ENCODE measurements at regions not wholly inside any gene's neighbourhood (a gene's known extent, or its start where the extent isn't known, plus 50 kb on each side); places are given as distances from the start of the nearest gene placed in this dataset.

DNA sequence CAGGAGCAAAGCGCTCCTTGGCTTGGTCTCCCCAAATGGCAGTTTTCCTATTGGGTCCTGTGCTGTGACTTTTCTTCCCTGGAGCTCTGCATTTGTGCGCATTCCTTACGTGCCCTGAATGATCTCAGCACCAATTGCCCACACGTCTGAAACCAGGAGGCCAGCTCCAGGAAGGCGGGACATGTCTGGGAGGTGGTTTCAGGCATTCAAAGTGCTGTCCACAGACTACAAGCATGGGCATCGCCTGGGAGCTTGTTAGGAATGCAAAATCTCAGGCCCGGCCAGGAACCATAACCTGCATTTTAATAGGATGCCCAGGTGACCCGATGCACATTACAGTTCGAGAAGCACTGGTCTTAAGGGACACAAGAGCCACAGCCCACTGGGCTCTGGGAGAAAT lies 239.6 kb downstream of the ANKRD60 start:
- H3K27ac ChIP-seq (ENCODE audit: low read length), result no peak overlapping the region

GRCh38 chr20:57988422-57988821 lies 240.0 kb downstream of the ANKRD60 start:
- H4K20me1 ChIP-seq (ENCODE audit: insufficient read depth, low read length), result no peaks in the 10 kb centered on the region
- H3K9ac ChIP-seq (ENCODE audit: low read length), result no peak overlapping the region
- TF ChIP-seq EZH2phosphoT487 (IDR thresholded peaks at IDR 0.05; ENCODE audit: low read depth) (no peak), CTCF (IDR thresholded peaks at IDR 0.05; ENCODE audit: low read depth, low read length) (no peak)
- H3K27ac ChIP-seq (ENCODE audit: low read length), result no peak overlapping the region
- no peak overlapping the region for H2AFZ ChIP-seq (ENCODE audit: low read depth, low read length)
- H3K4me3 ChIP-seq (ENCODE audit: low read length), result no peak overlapping the region
- H3K79me2 ChIP-seq (ENCODE audit: low read length), result no peaks in the 10 kb centered on the region
- peaks cover 81% of the 10 kb centered on the region for H3K27me3 ChIP-seq (ENCODE audit: low read depth, low read length)
- H3K36me3 ChIP-seq (replicated peaks; ENCODE audit: low read depth, low read length), result no peaks in the 10 kb centered on the region
- no peak overlapping the region for H3K4me2 ChIP-seq (ENCODE audit: low read length)
- H3K9me3 ChIP-seq (ENCODE audit: insufficient read depth, low read length), result no peaks in the 10 kb centered on the region
- no peaks in the 10 kb centered on the region for H3K4me1 ChIP-seq (ENCODE audit: low read length)

More for the DNA sequence above, 239.6 kb downstream of the ANKRD60 start:
- Histone ChIP-seq H3K9ac (ENCODE audit: low read length) (no peak overlapping the region), H3K4me1 (ENCODE audit: low read length) (no peaks in the 10 kb centered on the region), H3K4me3 (ENCODE audit: low read length) (no peak overlapping the region), H3K9me3 (ENCODE audit: insufficient read depth, low read length) (no peaks in the 10 kb centered on the region), H3K79me2 (ENCODE audit: low read length) (no peaks in the 10 kb centered on the region), H3K4me2 (ENCODE audit: low read length) (no peak overlapping the region), H3K27me3 (ENCODE audit: low read depth, low read length) (peaks cover 84% of the 10 kb centered on the region), H4K20me1 (ENCODE audit: insufficient read depth, low read length) (no peaks in the 10 kb centered on the region), H3K36me3 (replicated peaks; ENCODE audit: low read depth, low read length) (no peaks in the 10 kb centered on the region), H2AFZ (ENCODE audit: low read depth, low read length) (no peak overlapping the region)
- TF ChIP-seq CTCF (IDR thresholded peaks at IDR 0.05; ENCODE audit: low read depth, low read length) (no peak), EZH2phosphoT487 (IDR thresholded peaks at IDR 0.05; ENCODE audit: low read depth) (no peak)

DNA sequence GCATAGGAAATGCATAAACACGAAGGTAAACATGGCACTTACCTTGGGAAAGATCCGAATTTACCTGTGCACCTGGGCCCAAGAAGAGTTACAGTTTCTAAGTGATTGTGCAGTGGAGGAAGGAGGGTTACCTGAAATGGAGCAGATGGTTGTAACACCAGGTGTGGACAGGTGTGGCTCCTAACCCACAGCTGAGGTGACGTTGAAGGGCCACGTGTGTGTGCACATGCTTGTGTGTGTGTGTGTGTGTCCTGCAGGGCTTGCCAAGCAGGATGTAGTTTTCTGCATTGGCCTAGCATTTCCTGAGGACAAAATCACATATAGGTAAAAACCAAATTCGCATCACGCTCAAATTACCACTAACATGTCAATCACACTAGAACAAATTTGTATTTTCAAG lies 240.8 kb downstream of the ANKRD60 start:
- no peak overlapping the region for H3K4me3 ChIP-seq (ENCODE audit: low read length)
- no peak for TF ChIP-seq EZH2phosphoT487 (IDR thresholded peaks at IDR 0.05; ENCODE audit: low read depth)
- no peak overlapping the region for H3K4me2 ChIP-seq (ENCODE audit: low read length)
- no peak overlapping the region for H3K27ac ChIP-seq (ENCODE audit: low read length)
- H2AFZ ChIP-seq (ENCODE audit: low read depth, low read length), result no peak overlapping the region
- no peaks in the 10 kb centered on the region for H3K9me3 ChIP-seq (ENCODE audit: insufficient read depth, low read length)
- H3K79me2 ChIP-seq (ENCODE audit: low read length), result no peaks in the 10 kb centered on the region
- no peaks in the 10 kb centered on the region for H4K20me1 ChIP-seq (ENCODE audit: insufficient read depth, low read length)
- H3K9ac ChIP-seq (ENCODE audit: low read length), result no peak overlapping the region
- peaks cover 79% of the 10 kb centered on the region for H3K27me3 ChIP-seq (ENCODE audit: low read depth, low read length)
- no peaks in the 10 kb centered on the region for H3K4me1 ChIP-seq (ENCODE audit: low read length)
- no peaks in the 10 kb centered on the region for H3K36me3 ChIP-seq (replicated peaks; ENCODE audit: low read depth, low read length)

GRCh38 chr20:57986666-57987065 lies 241.8 kb downstream of the ANKRD60 start:
- H3K27ac ChIP-seq (ENCODE audit: low read length), result no peak overlapping the region
- H3K36me3 ChIP-seq (replicated peaks; ENCODE audit: low read depth, low read length), result no peaks in the 10 kb centered on the region
- H3K9ac ChIP-seq (ENCODE audit: low read length), result no peak overlapping the region
- no peak for TF ChIP-seq CTCF (IDR thresholded peaks at IDR 0.05; ENCODE audit: low read depth, low read length)
- no peak for TF ChIP-seq EZH2phosphoT487 (IDR thresholded peaks at IDR 0.05; ENCODE audit: low read depth)
- H2AFZ ChIP-seq (ENCODE audit: low read depth, low read length), result no peak overlapping the region
- no peaks in the 10 kb centered on the region for H3K9me3 ChIP-seq (ENCODE audit: insufficient read depth, low read length)
- H3K4me3 ChIP-seq (ENCODE audit: low read length), result no peak overlapping the region
- H4K20me1 ChIP-seq (ENCODE audit: insufficient read depth, low read length), result no peaks in the 10 kb centered on the region
- no peaks in the 10 kb centered on the region for H3K4me1 ChIP-seq (ENCODE audit: low read length)
- H3K4me2 ChIP-seq (ENCODE audit: low read length), result no peak overlapping the region
- no peaks in the 10 kb centered on the region for H3K79me2 ChIP-seq (ENCODE audit: low read length)
- peaks cover 76% of the 10 kb centered on the region for H3K27me3 ChIP-seq (ENCODE audit: low read depth, low read length)

DNA sequence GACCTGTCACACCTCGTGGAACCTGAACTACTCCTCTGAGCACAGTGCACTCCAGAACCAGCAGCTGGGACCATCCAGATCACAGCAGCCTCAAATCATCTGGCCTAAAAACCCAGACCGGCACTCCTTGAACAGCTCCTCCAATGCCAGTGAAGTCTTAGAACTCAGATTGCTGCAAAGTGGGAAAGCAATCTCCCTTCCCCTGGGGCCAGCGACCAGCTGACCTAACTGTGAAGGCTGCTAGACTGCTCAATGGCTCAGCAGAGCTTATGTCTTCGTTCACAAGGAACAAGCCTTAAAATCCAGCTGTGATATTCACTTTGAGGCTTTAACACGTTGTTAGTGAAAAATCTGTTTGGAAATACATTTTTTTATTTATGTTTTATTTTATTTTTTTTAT lies 243.2 kb downstream of the ANKRD60 start:
- Histone ChIP-seq H3K27ac (ENCODE audit: low read length) (no peak overlapping the region), H3K9ac (ENCODE audit: low read length) (no peak overlapping the region), H3K4me3 (ENCODE audit: low read length) (no peak overlapping the region), H2AFZ (ENCODE audit: low read depth, low read length) (no peak overlapping the region), H3K4me2 (ENCODE audit: low read length) (no peak overlapping the region), H3K36me3 (replicated peaks; ENCODE audit: low read depth, low read length) (no peaks in the 10 kb centered on the region), H3K79me2 (ENCODE audit: low read length) (no peaks in the 10 kb centered on the region), H3K27me3 (ENCODE audit: low read depth, low read length) (peaks cover 75% of the 10 kb centered on the region), H3K4me1 (ENCODE audit: low read length) (no peaks in the 10 kb centered on the region), H4K20me1 (ENCODE audit: insufficient read depth, low read length) (no peaks in the 10 kb centered on the region), H3K9me3 (ENCODE audit: insufficient read depth, low read length) (no peaks in the 10 kb centered on the region)
- TF ChIP-seq EZH2phosphoT487 (IDR thresholded peaks at IDR 0.05; ENCODE audit: low read depth), result no peak
- TF ChIP-seq CTCF (IDR thresholded peaks at IDR 0.05; ENCODE audit: low read depth, low read length), result no peak
